Vagina (tissue), 2 donors: ENCODE measurements at regions not wholly inside any gene's neighbourhood (a gene's known extent, or its start where the extent isn't known, plus 50 kb on each side); places are given as distances from the start of the nearest gene placed in this dataset.

Experiments
- DNase-seq, 2 donors: peaks; one replicate each; pipeline ENCODE4 v3.0.0-alpha.2; 2017; ENCODE audit errors: extremely low spot score in 2 of 2
- H3K27ac ChIP-seq: fragments of 200-600 bp; sonication (generic); one replicate; pipeline ENCODE4 v1.5.1; 2019
- H3K27me3 ChIP-seq: fragments of 200-600 bp; sonication (generic); one replicate; pipeline ENCODE4 v1.5.1; 2019
- H3K36me3 ChIP-seq, 2 donors: fragments of 200-600 bp; sonication (generic); one replicate each; pipeline ENCODE4 v1.5.1; 2017 to 2019
- H3K4me1 ChIP-seq: fragments of 200-600 bp; sonication (generic); one replicate; pipeline ENCODE4 v1.5.1; 2019
- H3K4me3 ChIP-seq, 2 donors: fragments of 200-600 bp; sonication (generic); 1 replicate in 1 of 2; 2 replicates in 1 of 2; pipeline ENCODE4 v1.5.1; 2016 to 2019
- H3K9me3 ChIP-seq: fragments of 200-600 bp; sonication (generic); one replicate; pipeline ENCODE4 v1.5.1; 2019
- POLR2A ChIP-seq, 2 donors: fragments of 450-650 bp; IDR thresholded peaks; one replicate each; pipeline ENCODE4 v1.6.1; 2017; ENCODE audit warnings: antibody characterized with exemption in 2 of 2, mild to moderate bottlenecking in 2 of 2, moderate library complexity in 2 of 2
- POLR2AphosphoS5 ChIP-seq, 2 donors: sonication (generic); formaldehyde crosslinking; IDR thresholded peaks; one replicate each; pipeline ENCODE4 v1.9.0; 2017; ENCODE audit warnings: antibody characterized with exemption in 2 of 2, mild to moderate bottlenecking in 2 of 2, low read depth in 1 of 2; ENCODE audit not compliant: insufficient read depth in 1 of 2
- intact Hi-C: fragments of 100-400 bp; cut with DNase I; formaldehyde crosslinking; loops from one replicate; pipeline ENCODE4 v1.15.1; 2023
- TF ChIP-seq, protein P1 (sequence below), 3 experiments: fragments of 450-650 bp in 2 of 3; fragments of 200-600 bp in 1 of 3; sonication (generic) in 1 of 3; IDR thresholded peaks; one replicate each; pipeline ENCODE4 v1.5.1; 2017 to 2019; ENCODE audit warnings: antibody characterized with exemption in 3 of 3, mild to moderate bottlenecking in 2 of 3, moderate library complexity in 2 of 3

GRCh38 chr2:187091664-187092063 is 242.7 kb upstream of the ZSWIM2 start:
- Histone ChIP-seq H3K9me3 (no peaks in the 10 kb centered on the region), H3K27me3 (no peaks in the 10 kb centered on the region), H3K4me1 (no peaks in the 10 kb centered on the region), H3K4me3 (no peak overlapping the region), H3K27ac (no peak overlapping the region), H3K36me3 (no peaks in the 10 kb centered on the region)
- TF ChIP-seq POLR2A (IDR thresholded peaks at IDR 0.05) (no peak), POLR2AphosphoS5 (IDR thresholded peaks at IDR 0.05; ENCODE audit: insufficient read depth in 1 of 2, low read depth in 1 of 2) (no peak)
- TF ChIP-seq, protein P1, sequence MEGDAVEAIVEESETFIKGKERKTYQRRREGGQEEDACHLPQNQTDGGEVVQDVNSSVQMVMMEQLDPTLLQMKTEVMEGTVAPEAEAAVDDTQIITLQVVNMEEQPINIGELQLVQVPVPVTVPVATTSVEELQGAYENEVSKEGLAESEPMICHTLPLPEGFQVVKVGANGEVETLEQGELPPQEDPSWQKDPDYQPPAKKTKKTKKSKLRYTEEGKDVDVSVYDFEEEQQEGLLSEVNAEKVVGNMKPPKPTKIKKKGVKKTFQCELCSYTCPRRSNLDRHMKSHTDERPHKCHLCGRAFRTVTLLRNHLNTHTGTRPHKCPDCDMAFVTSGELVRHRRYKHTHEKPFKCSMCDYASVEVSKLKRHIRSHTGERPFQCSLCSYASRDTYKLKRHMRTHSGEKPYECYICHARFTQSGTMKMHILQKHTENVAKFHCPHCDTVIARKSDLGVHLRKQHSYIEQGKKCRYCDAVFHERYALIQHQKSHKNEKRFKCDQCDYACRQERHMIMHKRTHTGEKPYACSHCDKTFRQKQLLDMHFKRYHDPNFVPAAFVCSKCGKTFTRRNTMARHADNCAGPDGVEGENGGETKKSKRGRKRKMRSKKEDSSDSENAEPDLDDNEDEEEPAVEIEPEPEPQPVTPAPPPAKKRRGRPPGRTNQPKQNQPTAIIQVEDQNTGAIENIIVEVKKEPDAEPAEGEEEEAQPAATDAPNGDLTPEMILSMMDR (IDR thresholded peaks at IDR 0.05) = no peak
- no peak for DNase-seq
- intact Hi-C loops = no loop called here

GRCh38 chr2:187084524-187084923 is 235.6 kb upstream of the ZSWIM2 start:
- Histone ChIP-seq H3K4me3 (no peak overlapping the region), H3K27ac (no peak overlapping the region), H3K36me3 (no peaks in the 10 kb centered on the region), H3K9me3 (no peaks in the 10 kb centered on the region), H3K4me1 (no peaks in the 10 kb centered on the region), H3K27me3 (no peaks in the 10 kb centered on the region)
- no peak for TF ChIP-seq POLR2A (IDR thresholded peaks at IDR 0.05)
- TF ChIP-seq, protein P1 (IDR thresholded peaks at IDR 0.05) = no peak
- no peak for TF ChIP-seq POLR2AphosphoS5 (IDR thresholded peaks at IDR 0.05; ENCODE audit: insufficient read depth in 1 of 2, low read depth in 1 of 2)
- intact Hi-C loops = no loop called here
- DNase-seq = no peak

- no peak for DNase-seq
- TF ChIP-seq POLR2AphosphoS5 (IDR thresholded peaks at IDR 0.05; ENCODE audit: insufficient read depth in 1 of 2, low read depth in 1 of 2) (no peak), POLR2A (IDR thresholded peaks at IDR 0.05) (no peak)
- TF ChIP-seq, protein P1 (IDR thresholded peaks at IDR 0.05) = no peak
- H3K27me3 ChIP-seq = no peaks in the 10 kb centered on the region
- intact Hi-C loops = no loop called here
- no peak overlapping the region for H3K4me3 ChIP-seq
- H3K36me3 ChIP-seq = no peaks in the 10 kb centered on the region
- no peaks in the 10 kb centered on the region for H3K9me3 ChIP-seq
- no peaks in the 10 kb centered on the region for H3K4me1 ChIP-seq
- no peak overlapping the region for H3K27ac ChIP-seq
These were observed 232.5 kb upstream of the ZSWIM2 start for GRCh38 chr2:187081461-187081860.

- H3K36me3 ChIP-seq = no peaks in the 10 kb centered on the region
- H3K27ac ChIP-seq = no peak overlapping the region
- intact Hi-C loops = no loop called here
- no peaks in the 10 kb centered on the region for H3K4me1 ChIP-seq
- H3K27me3 ChIP-seq = no peaks in the 10 kb centered on the region
- H3K4me3 ChIP-seq = no peak overlapping the region
- TF ChIP-seq POLR2A (IDR thresholded peaks at IDR 0.05) (no peak), POLR2AphosphoS5 (IDR thresholded peaks at IDR 0.05; ENCODE audit: insufficient read depth in 1 of 2, low read depth in 1 of 2) (no peak)
- TF ChIP-seq, protein P1 (IDR thresholded peaks at IDR 0.05) = no peak
- H3K9me3 ChIP-seq = no peaks in the 10 kb centered on the region
- no peak for DNase-seq
These were observed 230.9 kb upstream of the ZSWIM2 start for GRCh38 chr2:187079901-187080300.

GRCh38 chr2:187078297-187078696 is 229.3 kb upstream of the ZSWIM2 start:
- TF ChIP-seq, protein P1 (IDR thresholded peaks at IDR 0.05) = no peak
- no peak for TF ChIP-seq POLR2AphosphoS5 (IDR thresholded peaks at IDR 0.05; ENCODE audit: insufficient read depth in 1 of 2, low read depth in 1 of 2)
- TF ChIP-seq POLR2A (IDR thresholded peaks at IDR 0.05) = no peak
- DNase-seq = no peak
- Histone ChIP-seq H3K4me1 (no peaks in the 10 kb centered on the region), H3K27me3 (no peaks in the 10 kb centered on the region), H3K4me3 (no peak overlapping the region), H3K36me3 (no peaks in the 10 kb centered on the region), H3K9me3 (no peaks in the 10 kb centered on the region), H3K27ac (no peak overlapping the region)
- intact Hi-C loops = no loop called here
